ENCODE measurements at regions not wholly inside any gene's neighbourhood (a gene's known extent, or its start where the extent isn't known, plus 50 kb on each side); places are given as distances from the start of the nearest gene placed in this dataset.
A peak's percentile ranks its signal among the peaks of the same experiment; 100 is the strongest.

DNA sequence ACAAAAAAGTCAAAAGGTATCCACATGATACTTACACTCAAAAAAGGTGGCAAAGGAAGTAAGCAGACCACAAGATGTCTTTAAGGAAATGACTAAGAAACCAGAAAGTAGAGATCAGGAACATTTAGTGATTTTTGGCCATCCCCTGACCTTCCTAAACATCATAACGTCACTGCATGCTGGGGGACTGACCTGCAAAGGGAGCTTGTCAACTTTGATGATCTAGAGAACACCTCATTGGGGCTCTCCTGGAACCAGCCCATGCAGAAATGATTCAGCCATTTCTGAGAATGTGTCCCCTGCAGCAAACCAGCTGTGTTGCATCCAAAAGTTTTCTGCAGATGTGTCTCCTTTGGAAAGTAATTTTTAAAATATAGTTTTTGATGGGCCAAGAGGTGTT lies 152.2 kb upstream of the RASSF8 start:
- no peak for TF ChIP-seq CTCF (IDR thresholded peaks at IDR 0.05)
- Mint-ChIP-seq H3K27me3 (ENCODE audit: low read depth, poor library complexity) (peaks cover 2% of the 10 kb centered on the region), H3K4me1 (peaks cover 11% of the 10 kb centered on the region), H3K9me3 (peaks cover 15% of the 10 kb centered on the region), H3K36me3 (ENCODE audit: low read depth) (no peaks in the 10 kb centered on the region), H3K4me3 (no peak overlapping the region), H3K27ac (no peak overlapping the region)
- no peak for DNase-seq

DNA sequence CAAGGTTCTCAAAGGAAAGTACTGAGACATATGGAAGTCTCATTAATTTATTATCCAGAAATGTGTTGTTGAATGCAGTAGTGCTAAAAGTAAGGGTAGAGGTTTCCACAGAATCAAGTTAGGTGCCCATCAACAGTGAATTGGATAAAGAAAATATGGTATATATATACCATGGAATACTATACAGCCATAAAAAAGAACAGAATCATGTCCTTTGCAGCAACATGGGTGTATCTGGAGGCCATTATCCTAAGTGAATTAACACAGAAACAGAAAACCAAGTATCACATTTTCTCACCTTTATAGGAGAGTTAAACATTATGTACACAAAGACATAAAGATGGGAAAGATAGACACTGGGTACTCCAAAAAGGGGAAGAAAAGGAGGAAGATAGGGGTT lies 149.9 kb upstream of the RASSF8 start:
- H3K9me3 Mint-ChIP-seq: peaks cover 15% of the 10 kb centered on the region
- H3K27ac Mint-ChIP-seq: no peak overlapping the region
- no peak overlapping the region for H3K4me3 Mint-ChIP-seq
- DNase-seq: no peak
- peaks cover 25% of the 10 kb centered on the region for H3K4me1 Mint-ChIP-seq
- H3K36me3 Mint-ChIP-seq (ENCODE audit: low read depth): no peaks in the 10 kb centered on the region
- no peaks in the 10 kb centered on the region for H3K27me3 Mint-ChIP-seq (ENCODE audit: low read depth, poor library complexity)
- no peak for TF ChIP-seq CTCF (IDR thresholded peaks at IDR 0.05)

- Mint-ChIP-seq H3K4me3 (no peak overlapping the region), H3K4me1 (peaks cover 16% of the 10 kb centered on the region), H3K27me3 (ENCODE audit: low read depth, poor library complexity) (no peaks in the 10 kb centered on the region), H3K9me3 (peaks cover 15% of the 10 kb centered on the region), H3K27ac (no peak overlapping the region), H3K36me3 (ENCODE audit: low read depth) (no peaks in the 10 kb centered on the region)
- DNase-seq: no peak
- TF ChIP-seq CTCF (IDR thresholded peaks at IDR 0.05): no peak
Measured at GRCh38 chr12:25810683-25811082, 147.8 kb upstream of the RASSF8 start.

- Mint-ChIP-seq H3K27me3 (ENCODE audit: low read depth, poor library complexity) (no peaks in the 10 kb centered on the region), H3K36me3 (ENCODE audit: low read depth) (no peaks in the 10 kb centered on the region), H3K9me3 (peaks cover 15% of the 10 kb centered on the region), H3K27ac (peak overlapping the region; percentile 70), H3K4me3 (peak overlapping the region; percentile 36), H3K4me1 (peaks cover 16% of the 10 kb centered on the region)
- no peak for DNase-seq
- TF ChIP-seq CTCF (IDR thresholded peaks at IDR 0.05): no peak
Measured at GRCh38 chr12:25811656-25812126, 146.8 kb upstream of the RASSF8 start.

GRCh38 chr12:25812295-25812694 lies 146.2 kb upstream of the RASSF8 start:
- Mint-ChIP-seq H3K27ac (peak overlapping the region; percentile 14), H3K4me1 (peaks cover 16% of the 10 kb centered on the region), H3K9me3 (peaks cover 17% of the 10 kb centered on the region), H3K27me3 (ENCODE audit: low read depth, poor library complexity) (no peaks in the 10 kb centered on the region), H3K4me3 (no peak overlapping the region), H3K36me3 (ENCODE audit: low read depth) (no peaks in the 10 kb centered on the region)
- TF ChIP-seq CTCF (IDR thresholded peaks at IDR 0.05): no peak
- no peak for DNase-seq

- no peak for TF ChIP-seq CTCF (IDR thresholded peaks at IDR 0.05)
- Mint-ChIP-seq H3K9me3 (peaks cover 14% of the 10 kb centered on the region), H3K27ac (no peak overlapping the region), H3K36me3 (ENCODE audit: low read depth) (no peaks in the 10 kb centered on the region), H3K27me3 (ENCODE audit: low read depth, poor library complexity) (no peaks in the 10 kb centered on the region), H3K4me3 (no peak overlapping the region), H3K4me1 (peaks cover 16% of the 10 kb centered on the region)
- DNase-seq: no peak
Measured at GRCh38 chr12:25813843-25814242, 144.6 kb upstream of the RASSF8 start.

Data from nephron progenitor cell (in vitro differentiated cells).